ENCODE measurements at regions not wholly inside any gene's neighbourhood (a gene's known extent, or its start where the extent isn't known, plus 50 kb on each side); places are given as distances from the start of the nearest gene placed in this dataset.

DNA sequence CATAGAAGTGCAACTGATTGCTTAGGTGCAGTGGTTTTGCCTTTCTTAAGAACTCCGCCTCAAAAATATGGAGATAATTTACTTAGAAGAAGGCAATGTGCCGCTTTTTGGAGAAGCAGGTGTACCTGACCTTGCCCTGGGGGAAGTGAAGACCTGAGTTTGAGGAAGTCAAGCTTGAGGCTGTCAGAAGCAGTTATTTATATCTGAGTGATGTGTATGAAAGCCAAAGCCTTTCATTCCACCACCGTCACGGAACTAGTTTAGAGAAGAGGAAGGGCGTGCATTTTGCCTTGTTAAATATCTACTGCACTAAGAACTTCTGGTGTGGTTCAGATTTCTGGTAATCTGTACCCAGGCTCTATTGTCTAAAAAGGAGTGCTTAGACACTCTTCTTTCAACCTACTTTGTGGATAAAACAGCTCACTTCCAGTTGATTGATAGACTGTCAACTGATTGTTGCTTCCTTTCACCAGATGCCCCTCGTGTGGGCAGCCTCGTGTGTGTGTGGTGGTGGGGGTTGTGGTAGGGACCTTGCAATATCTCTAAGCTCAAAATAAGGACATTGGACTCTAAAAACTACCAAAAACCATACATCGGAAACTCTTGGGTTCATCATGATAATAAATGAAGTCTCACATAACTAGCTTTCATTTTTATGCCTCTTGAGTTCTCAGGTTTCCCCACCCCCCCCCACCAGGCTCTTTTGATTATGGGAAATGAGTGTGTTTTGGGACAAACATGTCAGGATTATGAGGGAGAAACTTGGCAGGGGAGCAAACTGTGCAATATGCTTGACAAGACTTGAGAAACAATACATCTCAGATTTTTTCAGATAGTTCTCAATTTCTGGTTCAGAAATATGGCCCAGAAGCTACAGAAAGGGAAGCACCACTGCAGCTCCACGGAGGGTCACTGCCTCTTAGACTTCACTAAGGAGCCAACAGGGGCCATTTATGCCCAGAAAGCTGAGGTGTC, 78.6 kb downstream of the ARF6 start:
- no peak for DNase-seq (ENCODE audit: low read depth)

DNA sequence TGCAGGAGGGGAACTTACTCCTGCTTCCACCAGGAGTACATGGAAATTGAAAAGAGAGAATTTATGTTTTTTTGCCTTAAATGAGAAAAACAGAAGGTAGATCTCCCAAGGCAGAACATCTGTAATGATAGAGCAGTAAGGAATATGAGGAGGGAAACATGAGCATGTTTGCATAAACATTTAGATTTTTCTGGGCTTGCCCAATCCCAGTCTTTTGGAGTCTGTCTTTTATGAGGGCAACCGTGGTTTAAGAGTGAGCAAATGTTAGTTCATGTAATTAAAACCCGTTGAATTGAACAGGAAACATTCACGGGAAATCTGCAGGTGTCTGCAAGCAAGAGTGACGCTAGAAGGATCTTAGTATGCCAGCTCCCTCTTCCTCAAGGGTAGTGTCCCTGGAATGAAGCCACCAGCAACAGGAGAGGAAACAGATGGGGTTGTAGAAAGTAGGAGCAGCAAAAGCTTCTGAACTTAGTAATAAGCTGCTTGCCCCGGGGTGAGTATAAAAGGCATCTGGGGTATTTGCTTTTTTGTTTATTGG, 79.3 kb downstream of the ARF6 start:
- DNase-seq (ENCODE audit: low read depth), result no peak

- DNase-seq (ENCODE audit: low read depth), result peak; percentile 89
Observed at GRCh38 chr14:49972823-49973222, 79.9 kb downstream of the ARF6 start.

GRCh38 chr14:49975276-49975675, 82.4 kb downstream of the ARF6 start:
- DNase-seq (ENCODE audit: low read depth), result peak; percentile 93

DNA sequence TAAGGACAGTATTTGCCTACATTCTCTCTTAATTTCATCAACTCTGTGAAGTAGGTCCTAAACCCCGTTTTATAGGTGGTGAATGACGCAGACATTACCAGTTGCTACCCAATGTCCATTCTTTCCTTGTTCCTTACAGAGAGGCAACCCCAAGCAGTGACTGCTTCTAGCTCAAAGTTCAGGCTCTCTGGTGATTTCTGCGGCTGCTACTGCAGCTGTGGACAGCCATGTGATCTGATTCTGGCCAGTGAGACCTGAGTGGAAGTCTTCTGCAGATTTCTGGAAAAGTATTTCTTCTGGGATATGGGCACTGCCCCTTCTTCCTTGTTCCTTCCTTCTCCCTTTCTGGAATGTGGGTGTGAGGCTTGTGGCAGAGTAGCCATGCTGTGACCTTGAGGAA, 82.9 kb downstream of the ARF6 start:
- no peak for DNase-seq (ENCODE audit: low read depth)

GRCh38 chr14:49977126-49977841, 84.4 kb downstream of the ARF6 start:
- DNase-seq (ENCODE audit: low read depth), result no peak

DNA sequence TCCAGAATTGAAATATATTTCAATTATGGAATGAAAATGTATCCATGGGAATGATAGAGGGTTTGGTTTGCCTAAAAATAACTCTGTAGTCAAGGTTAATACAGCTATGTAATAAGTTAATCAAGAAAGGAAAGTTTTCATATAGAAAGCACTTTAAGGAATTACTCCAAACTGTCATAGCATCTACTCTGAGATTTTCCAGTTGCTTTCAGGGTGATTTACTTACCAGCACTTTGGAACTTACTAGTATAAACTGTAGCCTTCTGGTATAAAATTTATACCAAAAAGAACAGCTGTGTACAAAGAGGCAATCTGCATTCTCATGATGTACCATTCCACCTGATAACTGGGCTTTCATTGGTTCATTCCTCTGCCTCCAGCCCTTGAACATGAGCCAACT, 87.1 kb downstream of the ARF6 start:
- no peak for DNase-seq (ENCODE audit: low read depth)

- DNase-seq (ENCODE audit: low read depth), result peak; percentile 51
Observed at GRCh38 chr14:49982082-49982481, 89.2 kb downstream of the ARF6 start.

- DNase-seq (ENCODE audit: low read depth), result peak; percentile 88
Observed at GRCh38 chr14:49982501-49982951, 89.6 kb downstream of the ARF6 start.

- no peak for DNase-seq (ENCODE audit: low read depth)
Observed at GRCh38 chr14:49984424-49984823, 91.5 kb downstream of the ARF6 start.

- peak; percentile 54 for DNase-seq (ENCODE audit: low read depth)
Observed at GRCh38 chr14:49986343-49987014, 93.6 kb downstream of the ARF6 start.

DNA sequence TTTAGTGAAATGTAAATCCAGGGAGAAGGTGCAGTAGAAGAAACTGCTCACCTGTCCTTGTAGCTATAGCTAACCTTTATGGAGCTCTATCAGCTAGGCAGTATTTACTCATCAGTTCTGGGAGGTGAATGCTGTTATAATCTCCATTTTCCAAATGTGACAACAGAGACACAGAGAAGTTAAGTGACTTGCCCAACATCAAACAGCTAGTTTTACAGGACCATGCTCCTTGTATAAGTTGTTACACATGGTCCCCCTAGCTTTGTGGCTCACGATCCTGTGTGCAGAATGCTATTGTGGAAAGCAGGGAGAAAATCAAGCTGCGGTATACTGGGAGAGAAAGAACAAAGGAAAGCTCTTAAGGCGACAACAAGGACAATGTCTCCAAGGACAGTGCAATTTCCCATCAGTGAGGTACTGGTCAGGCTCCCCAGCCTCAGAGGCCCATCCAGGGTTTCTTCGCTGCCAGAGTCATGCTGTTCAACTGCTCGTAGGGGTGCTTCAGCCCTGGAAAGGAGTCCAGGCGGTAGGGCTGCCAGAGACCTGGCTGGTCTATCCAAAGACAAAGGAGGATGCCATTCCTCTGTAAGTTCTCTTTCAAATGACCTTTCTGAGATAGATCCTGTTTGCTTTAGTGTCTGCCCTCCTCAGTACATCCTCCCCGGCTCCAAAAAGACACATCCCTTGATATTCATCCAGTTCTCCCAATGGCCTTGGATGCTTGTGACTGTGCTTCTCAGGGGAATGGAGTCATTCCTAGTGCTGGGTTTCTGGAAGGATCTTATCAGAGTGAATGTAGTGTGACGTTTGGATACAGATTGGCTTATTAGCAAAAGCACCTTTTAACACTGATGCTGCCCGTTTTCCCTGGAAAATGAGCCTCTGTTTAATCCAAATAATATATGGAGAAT, 95.5 kb downstream of the ARF6 start:
- DNase-seq (ENCODE audit: low read depth), result no peak

- no peak for DNase-seq (ENCODE audit: low read depth)
Observed at GRCh38 chr14:49989966-49990365, 97.1 kb downstream of the ARF6 start.

- no peak for DNase-seq (ENCODE audit: low read depth)
Observed at GRCh38 chr14:49991491-49991890, 98.6 kb downstream of the ARF6 start.

DNA sequence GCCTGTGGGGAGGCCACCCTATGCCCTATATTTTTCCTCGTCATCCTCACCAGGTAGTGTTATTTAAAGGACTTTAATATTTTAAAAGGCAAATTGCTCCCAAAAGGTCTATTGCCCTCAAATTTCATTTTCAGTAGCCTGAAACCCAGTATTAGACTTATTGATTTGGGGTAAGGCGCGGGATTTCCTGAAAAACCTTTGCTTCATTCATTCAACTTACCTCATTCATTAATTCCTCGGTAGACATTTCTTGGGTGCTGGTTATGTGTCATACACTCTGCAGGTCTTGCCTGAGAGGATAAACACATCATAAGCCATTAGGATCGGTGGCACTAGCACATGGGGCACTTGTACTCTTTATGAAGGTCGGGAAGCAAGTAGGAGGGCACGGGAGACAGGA, 99.2 kb downstream of the ARF6 start:
- DNase-seq (ENCODE audit: low read depth), result no peak

DNA sequence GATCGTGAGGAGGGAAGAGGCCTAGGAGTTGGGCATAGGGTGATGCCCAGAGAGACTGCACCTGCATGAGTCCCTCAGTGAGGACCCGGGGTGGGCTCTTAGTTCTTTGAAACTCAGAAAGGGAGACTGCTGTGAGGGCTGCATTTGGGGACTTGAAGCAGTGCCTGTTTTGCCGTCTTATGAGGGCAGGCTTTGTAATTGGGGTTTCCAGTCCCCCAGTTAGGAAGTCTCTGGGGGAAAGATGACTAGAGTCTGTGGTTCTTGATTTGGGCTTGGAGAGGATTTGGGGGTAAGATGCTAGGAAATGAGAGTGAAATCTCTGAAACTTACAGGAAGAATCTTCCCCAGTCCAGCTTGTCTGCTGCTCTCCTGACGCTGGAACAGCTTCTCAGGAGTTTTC, 99.6 kb downstream of the ARF6 start:
- DNase-seq (ENCODE audit: low read depth), result no peak

GRCh38 chr14:49992901-49993339, 100.0 kb downstream of the ARF6 start:
- DNase-seq (ENCODE audit: low read depth), result peak; percentile 53

- DNase-seq (ENCODE audit: low read depth), result no peak
Observed at GRCh38 chr14:49993565-49993964, 100.7 kb downstream of the ARF6 start.

- DNase-seq (ENCODE audit: low read depth), result no peak
Observed at GRCh38 chr14:49994951-49995561, 102.2 kb downstream of the ARF6 start.

GRCh38 chr14:49997991-49998390, 105.1 kb downstream of the ARF6 start:
- no peak for DNase-seq (ENCODE audit: low read depth)
